HG03280 (cell line): ENCODE measurements at regions not wholly inside any gene's neighbourhood (a gene's known extent, or its start where the extent isn't known, plus 50 kb on each side); places are given as distances from the start of the nearest gene placed in this dataset.

Source experiments
- ATAC-seq: cut with Tn5 transposase; IDR thresholded peaks from one replicate; pipeline ENCODE4 v1.9.1; 2021; ENCODE audit warnings: mild to moderate bottlenecking, moderate library complexity; ENCODE audit not compliant: unreplicated experiment

GRCh38 chr1:222370913-222371675 lies 176.8 kb downstream of the HHIPL2 start:
- no peak for ATAC-seq

- no peak for ATAC-seq
Observed at GRCh38 chr1:222370081-222370912, 177.6 kb downstream of the HHIPL2 start.

- no peak for ATAC-seq
Observed at GRCh38 chr1:222369148-222369547, 178.8 kb downstream of the HHIPL2 start.

GRCh38 chr1:222358100-222358499 lies 189.8 kb downstream of the HHIPL2 start:
- ATAC-seq, result no peak

- no peak for ATAC-seq
Observed at GRCh38 chr1:222357252-222357651, 190.7 kb downstream of the HHIPL2 start.

- no peak for ATAC-seq
Observed at GRCh38 chr1:222347627-222348026, 200.3 kb downstream of the HHIPL2 start.

- ATAC-seq, result no peak
Observed at GRCh38 chr1:222346955-222347354, 200.9 kb downstream of the HHIPL2 start.

GRCh38 chr1:222339376-222339947 lies 208.4 kb downstream of the HHIPL2 start:
- ATAC-seq, result no peak

- no peak for ATAC-seq
Observed at GRCh38 chr1:222335586-222335985, 212.3 kb downstream of the HHIPL2 start.

GRCh38 chr1:222334026-222334680 lies 213.8 kb downstream of the HHIPL2 start:
- ATAC-seq, result no peak

GRCh38 chr1:222331765-222332164 lies 216.1 kb downstream of the HHIPL2 start:
- ATAC-seq, result no peak

GRCh38 chr1:222331340-222331739 lies 216.6 kb downstream of the HHIPL2 start:
- no peak for ATAC-seq

GRCh38 chr1:222329493-222330045 lies 218.3 kb downstream of the HHIPL2 start:
- no peak for ATAC-seq

- no peak for ATAC-seq
Observed at GRCh38 chr1:222326710-222327036, 221.2 kb downstream of the HHIPL2 start.

- no peak for ATAC-seq
Observed at GRCh38 chr1:222326006-222326709, 221.7 kb downstream of the HHIPL2 start.

GRCh38 chr1:222325506-222325905 lies 222.4 kb downstream of the HHIPL2 start:
- no peak for ATAC-seq

GRCh38 chr1:222314839-222315238 lies 233.1 kb downstream of the HHIPL2 start:
- no peak for ATAC-seq

- no peak for ATAC-seq
Observed at GRCh38 chr1:222310836-222311235, 237.1 kb downstream of the HHIPL2 start.

GRCh38 chr1:222307621-222308020 lies 240.3 kb downstream of the HHIPL2 start:
- ATAC-seq, result no peak

GRCh38 chr1:222306512-222306911 lies 241.4 kb downstream of the HHIPL2 start:
- no peak for ATAC-seq
